Endothelial cell of hepatic sinusoid (primary cell): ENCODE measurements at regions not wholly inside any gene's neighbourhood (a gene's known extent, or its start where the extent isn't known, plus 50 kb on each side); places are given as distances from the start of the nearest gene placed in this dataset.

Experiments
- in situ Hi-C: cut with HindIII; loops from 2 replicates; pipeline ENCODE4 v1.10.0; 2017; ENCODE audit warnings: low sequenced_read_pairs

DNA sequence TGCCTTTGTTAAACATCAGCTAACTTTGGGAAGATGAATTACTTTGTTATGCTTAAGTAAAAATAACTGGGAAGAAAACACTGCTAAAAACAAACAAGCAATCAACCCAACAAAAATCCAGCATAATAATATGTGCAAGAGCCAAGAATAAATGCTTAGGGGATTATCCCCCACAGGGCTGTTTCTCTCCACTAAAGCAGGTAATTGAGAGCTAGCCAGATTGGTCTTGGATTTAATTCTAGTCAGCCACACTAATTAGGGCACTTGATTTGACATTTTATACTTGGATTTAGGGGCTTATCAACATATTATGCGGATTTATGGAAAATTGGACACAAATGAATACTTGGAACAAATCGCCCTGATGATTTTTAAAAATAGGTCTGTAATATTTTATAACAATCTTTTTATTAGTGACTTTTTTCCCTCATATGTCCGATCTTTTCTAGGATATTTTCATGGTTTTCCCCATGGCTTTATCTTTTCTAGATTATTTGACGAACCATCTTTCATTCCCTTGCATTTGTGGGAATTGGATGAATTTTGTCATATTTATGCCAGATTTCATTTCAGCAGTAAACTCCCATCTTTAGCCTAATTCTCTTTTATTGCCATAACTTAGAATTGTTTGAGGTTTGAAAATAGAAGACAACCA, 199.1 kb upstream of the NXPH2 start:
- in situ Hi-C loops, result no loop called here

DNA sequence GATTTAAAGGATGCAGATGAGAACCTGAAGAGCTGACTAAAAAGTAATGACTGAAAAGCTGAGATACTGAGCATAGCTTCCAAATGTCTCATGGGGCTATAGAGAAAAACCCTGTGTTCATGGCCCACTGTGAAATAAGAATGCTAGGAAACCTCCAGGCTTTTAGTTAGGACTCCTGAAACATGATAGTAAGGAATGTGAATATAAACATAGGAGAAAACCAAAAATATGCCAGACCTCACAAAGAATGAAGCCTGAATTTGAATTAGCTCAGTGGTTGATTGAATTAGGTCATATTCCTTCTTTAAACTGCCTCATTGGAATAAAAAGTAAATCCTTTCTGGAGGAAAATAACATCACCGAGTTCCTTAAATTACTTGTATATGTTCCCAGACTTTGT, 194.5 kb upstream of the NXPH2 start:
- in situ Hi-C loops, result no loop called here

DNA sequence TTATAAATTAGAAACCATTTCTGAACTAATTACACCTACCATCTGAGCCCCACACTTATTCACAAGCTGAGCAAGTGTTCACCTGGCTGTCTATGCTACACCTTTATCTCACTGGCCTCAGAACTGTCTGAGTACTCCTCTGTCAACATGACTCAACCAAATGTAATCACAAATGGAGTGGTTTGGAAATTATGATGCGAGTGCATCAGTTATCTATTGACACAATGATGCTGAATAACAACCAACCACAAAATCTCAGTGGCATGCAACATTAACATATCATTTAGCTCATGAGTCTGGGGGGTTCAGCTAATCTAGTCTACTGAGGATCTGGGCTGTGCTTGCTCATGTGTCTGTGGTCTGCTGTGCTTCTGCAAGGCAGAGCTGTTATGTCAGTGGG, 184.2 kb upstream of the NXPH2 start:
- in situ Hi-C loops, result no loop called here

DNA sequence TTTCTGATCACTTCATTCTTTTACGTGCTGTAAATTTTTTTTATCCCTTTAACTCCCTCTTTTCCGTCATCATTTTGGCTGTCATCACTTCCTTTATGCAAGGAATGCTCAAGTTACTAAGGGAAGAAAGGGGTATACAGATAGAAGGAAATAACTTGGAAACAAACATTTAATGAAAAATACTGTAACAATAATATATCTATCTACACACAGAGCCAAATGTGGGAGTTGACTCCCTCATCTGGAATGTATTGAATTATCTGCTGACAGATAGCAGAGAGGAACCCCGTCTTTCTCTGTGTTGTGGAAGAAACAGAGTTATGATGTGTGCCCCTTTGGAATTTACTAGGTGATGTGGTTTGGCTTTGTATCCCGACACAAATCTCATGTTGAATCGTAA, 182.5 kb upstream of the NXPH2 start:
- in situ Hi-C loops, result no loop called here

DNA sequence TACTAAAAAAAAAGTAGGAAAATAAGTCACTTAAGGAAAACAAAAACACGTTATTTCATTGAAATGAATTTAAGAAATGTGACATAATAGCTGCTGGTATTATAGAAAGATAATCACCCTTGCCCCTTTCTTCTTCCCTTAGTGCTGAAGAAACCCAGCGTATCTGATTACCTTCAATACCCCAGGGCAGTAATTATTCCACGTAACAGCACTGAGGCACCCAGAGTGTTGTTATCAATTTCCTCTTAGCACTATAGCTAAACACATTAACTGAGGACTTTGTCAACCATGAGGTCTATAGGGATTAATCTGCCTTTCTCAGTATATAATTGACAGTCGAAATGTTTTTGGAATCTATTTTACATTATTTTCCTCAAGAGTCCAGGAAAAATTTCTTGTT, 180.0 kb upstream of the NXPH2 start:
- in situ Hi-C loops, result no loop called here

DNA sequence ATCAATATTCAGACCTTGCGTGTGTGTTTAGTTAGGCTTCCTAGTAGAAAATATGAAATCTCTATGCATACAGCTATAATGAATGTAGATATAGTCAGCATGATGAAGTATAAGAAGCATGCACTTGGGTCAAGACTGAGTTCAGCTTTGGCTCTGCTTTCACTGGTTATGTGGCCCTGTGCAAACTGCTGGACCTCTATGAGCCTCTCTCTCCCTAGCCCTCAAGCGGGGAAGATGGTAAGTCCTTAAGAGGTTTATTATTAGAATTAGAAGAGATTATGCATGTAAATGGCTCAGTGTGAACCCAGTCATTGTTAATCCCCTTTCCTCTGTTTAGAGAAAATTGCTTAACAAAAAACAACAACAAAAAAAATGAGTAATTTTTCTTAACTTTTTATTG, 178.8 kb upstream of the NXPH2 start:
- in situ Hi-C loops, result no loop called here

DNA sequence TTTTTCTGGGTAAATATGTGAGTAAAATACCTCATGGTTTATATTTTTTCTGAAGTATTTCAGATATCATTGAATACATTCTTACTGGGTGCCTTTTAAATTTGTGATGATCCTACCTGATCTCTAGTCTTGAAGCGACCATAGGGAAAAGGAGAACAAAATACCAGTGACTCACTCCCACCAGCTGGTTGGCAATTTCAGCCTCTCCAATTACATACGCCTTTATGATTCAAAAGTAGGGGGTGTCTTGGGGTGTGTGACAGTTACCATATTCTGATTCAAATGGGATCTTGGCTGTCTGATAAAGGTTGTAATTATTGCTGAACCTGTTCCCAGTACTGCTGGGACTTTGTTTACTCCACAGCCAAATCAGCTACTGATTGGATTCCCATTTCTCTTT, 175.9 kb upstream of the NXPH2 start:
- in situ Hi-C loops, result no loop called here

DNA sequence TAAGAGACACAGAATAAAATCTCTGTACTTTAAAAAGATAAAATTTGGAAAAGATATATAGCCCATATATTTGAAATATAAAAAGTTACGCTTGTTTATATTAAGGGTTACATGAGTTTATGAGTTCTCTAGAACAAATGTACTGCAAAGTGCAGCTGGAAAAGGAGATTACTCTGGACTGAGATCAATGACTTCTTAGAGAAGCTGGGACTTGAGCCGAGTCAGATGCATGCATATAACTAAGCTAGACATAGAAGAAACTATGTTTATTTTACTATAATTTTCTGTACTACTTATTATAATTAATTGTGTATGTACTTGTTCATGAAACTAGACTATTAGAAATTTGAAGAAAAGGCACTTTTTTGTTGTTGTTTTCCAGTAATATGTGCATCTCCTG, 170.3 kb upstream of the NXPH2 start:
- in situ Hi-C loops, result no loop called here

DNA sequence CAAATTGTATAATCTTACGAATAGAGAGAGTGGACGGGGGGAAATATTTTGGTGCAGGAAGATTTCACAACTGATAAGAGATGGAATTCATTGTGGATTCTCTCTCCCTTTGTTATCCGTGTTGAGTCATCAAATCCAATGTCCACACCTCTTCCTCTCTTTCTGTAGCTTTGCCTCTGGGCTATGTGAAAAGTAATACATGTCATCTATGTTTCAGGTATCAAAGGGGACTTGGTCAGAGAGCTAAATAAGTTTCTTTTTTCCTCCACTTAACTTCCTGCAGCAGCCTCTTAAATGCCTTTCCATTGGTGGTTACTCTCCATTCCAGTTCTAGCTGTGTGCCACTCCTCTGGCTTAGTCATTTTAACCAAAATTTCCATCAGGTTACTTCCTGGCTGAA, 169.3 kb upstream of the NXPH2 start:
- in situ Hi-C loops, result no loop called here

DNA sequence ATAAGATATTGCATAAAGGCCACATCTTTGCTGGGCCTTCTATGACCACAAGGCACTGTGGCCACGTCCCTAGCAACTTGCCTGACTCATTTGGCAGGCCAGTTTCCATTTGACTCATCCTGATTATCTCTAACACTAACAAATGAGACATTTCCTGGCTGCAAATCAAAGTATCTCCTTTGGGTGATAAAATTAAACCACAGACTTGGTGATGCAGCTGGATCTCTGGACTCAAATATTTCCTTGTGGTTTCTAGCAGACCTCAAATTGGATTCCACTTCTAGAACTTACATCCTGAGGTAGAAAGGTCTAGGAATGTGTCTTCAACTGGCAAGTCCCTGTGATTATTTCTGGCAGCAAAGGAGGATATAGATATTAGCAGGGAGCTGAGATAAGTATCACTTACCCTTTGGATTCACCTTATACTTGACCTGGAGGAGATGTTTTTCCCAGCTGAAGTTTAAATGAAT, 167.9 kb upstream of the NXPH2 start:
- in situ Hi-C loops, result no loop called here

DNA sequence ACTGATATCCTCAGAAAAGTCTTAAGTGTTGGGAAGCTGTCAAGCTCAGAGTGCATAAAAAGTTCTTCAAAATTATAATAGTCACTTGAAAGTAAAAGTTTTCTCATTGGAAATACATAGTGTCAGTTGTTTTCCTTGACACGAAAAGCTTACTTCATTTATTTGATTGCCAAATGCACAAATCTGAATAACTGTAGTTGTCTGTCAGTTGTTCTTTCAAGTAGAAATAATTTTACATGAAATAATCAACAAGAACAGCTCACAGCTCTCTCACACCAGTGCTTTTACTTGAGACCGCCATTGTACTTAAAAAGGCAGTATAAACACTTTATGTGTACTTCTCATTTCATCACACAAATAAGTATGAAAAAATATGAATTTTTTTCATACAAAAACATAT, 163.3 kb upstream of the NXPH2 start:
- in situ Hi-C loops, result no loop called here

DNA sequence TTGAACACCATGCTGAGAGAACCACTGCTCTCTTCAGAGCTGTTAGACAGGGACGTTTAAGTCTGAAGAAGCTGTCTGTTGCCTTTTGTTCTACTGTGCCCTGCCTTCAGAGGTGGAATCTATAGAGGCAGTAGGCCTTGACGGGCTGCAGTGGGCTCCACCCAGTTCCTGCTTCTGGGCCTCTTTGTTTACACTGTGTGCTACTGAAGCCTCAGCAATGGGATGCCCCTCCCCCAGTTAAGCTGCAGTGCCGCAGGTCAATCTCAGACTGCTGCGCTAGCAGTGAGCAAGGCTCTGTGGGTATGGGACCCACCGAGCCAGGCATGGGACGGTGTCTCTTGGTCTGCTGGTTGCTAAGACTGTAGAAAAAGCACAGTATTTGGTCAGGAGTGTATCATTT, 162.3 kb upstream of the NXPH2 start:
- in situ Hi-C loops, result no loop called here

DNA sequence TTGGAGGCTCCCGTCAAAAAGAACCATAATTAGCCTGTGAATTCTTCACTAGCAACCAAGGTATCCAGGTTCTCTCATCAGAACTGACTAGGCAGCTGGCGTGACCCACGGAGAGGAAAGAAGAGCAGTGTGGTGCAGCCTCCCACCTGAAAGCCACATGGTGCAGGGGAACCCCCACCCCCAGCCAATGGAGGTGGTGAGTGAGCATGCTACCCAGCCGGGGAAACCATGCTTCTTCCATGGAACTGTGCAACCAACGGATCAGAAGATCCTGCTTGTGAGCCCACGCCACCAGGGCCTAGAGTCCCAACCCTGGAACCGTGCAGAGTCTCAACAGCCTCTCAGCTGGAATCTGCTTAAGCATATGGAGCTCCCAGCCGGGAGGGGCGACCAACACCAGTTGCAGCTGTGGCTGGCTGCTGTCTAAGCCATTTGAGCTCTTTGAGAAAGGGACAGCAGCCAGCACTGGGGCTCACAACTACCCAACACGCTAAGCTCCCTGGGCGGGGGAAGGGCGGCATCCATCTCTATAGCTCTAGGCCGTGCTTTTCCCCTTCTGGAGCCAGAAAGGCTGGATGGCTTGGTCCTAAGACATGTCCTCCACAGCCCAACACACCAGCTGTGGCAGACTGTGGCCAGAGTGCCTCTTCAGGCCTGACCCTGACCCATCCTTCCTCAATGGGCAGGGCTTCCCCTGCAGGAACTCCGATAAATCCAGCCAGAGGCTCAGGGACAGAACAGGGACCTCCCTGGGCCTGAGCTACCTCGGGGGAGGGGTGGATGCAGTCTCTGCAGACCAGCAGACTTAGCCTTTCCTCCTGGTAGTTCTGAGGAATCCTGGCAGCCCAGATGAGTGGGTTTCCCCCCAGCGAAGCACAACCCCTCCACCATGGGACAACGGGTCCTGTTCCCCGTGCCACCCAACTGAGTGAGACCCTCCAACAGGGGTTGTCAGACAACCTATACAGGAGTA, 151.4 kb upstream of the NXPH2 start:
- in situ Hi-C loops, result no loop called here

DNA sequence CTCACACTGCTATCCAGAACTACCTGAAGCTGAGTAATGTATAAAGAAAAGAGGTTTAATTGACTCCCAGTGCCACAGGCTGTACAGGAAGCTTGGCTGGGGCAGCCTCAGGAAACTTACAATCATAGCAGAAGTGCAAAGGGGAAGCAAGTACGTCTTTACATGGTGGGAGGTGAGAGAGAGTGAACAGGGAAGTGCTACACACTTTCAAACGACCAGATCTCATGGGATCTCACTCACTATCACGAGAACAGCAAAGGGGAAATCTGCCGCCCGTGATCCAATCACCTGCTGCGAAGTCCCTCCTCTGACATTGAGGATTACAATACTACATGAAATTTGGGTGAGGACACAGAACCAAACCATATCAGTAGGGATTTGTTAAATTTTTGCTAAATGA, 150.4 kb upstream of the NXPH2 start:
- in situ Hi-C loops, result no loop called here

DNA sequence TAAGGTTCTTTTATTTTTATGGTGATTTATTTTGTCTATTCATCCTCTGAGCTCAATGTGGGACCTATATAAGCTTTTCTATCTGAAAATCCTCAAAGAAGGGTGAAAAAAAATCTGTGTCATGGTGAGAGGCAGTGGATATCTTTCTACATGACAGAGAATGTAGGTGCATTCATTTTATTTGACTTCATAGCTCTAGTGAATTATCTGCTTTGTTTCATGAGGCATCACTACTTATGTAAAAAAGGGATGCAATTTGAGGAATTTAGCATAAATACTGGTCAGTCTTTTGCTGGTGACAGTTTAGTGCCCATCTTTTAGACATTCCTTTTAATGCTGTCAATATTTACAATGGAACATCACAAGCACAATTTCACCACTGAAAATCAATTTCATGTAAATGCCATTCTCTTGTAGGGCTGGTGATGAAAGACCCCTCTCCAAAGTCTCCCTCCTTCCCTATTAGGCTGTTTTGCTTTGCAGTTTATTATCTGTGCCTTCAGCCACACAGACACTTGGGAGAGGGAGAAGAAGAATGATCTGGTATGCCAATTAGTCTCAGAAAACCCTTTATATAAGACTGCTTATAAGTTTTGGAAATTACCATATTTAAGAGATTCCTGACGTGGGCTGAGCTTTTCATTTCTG, 148.3 kb upstream of the NXPH2 start:
- in situ Hi-C loops, result no loop called here

DNA sequence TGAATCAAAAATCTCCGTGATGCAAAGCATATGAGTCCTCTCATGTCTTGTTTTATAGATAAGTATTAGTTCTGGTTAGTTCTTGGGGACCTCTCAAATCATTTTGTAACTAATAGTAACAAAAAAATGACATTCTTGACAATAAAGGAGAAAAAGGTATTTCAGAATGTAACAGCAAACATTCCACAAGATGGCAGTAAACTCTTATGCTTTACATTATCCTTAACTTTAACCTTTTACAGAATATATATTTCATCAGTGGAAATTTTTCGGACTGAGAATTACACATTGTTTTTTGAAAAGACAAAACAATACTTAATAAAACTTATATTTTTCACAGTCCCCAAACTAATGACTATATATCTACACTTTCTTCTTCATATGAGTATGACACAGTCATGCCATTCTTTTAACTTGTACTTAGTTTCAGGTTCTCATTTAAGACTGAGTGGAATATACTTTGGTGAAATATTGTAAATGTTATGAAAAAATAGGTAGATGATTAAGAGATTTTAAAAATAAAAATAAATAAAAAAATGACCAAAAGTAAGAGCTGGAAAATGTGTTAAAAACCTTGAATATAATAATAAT, 142.9 kb upstream of the NXPH2 start:
- in situ Hi-C loops, result no loop called here

DNA sequence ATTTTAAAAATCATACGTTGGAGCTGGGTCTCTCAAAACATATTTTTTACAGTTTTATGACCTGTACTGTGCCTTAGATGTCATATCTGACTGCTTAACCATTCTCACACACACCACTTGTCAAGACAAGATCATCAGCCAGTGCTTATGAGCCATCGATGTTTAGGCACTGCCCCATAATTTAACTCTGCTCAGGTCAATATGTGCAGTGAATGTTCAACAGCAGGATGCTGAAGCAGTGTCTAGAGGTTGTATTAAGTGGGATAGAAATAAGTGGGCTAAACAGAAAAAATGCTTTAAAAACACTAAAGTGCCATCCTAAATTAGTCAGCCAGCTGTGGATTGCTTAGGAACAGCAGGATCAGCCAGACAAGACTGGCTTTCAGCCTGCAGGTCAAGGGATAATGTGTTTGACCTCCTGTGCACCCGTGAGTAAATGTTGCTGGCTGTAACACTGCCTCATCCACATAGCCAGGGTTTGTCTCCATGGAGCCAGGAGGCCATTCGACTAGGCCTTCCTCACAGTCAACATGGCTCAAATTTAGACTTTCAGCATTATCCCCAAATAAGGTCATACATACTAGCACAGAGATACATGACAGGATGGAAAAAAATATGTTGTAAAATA, 139.0 kb upstream of the NXPH2 start:
- in situ Hi-C loops, result no loop called here

DNA sequence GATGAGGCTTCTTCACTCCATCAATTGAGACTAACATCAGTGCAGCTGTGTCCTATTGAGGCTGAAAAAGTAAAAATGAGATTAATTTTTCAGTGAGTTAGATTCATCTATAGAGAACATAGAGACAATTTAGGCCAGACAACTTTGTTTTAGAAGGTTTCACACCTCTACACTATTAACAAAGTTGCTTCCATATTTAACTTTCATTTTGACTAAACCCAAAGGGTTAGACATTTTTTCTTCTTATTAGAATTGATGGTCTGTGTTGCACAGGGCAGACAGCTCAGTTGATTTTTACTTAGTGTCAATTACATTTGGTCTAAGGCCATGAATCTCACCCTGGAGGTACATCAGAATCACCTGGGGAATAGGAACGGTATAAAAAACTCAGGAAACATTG, 130.2 kb upstream of the NXPH2 start:
- in situ Hi-C loops, result no loop called here

DNA sequence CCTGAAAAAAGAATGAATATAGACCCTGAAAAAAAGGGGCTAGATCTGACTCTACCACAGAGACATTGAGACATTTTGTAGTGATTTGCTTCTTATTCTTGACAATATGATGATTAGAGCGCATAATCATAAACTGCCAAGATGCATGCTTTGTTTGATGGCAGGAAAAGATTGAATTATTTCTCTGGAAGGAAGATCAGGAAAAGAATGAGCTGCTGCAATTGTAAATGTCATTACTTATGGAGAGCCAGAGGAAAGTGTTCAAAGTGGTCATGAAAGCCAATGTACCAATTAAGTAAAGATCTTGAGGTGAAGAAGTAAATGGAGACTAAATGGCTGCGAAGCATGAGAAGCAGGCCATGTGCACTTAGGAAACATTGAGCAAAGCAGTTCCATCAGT, 126.4 kb upstream of the NXPH2 start:
- in situ Hi-C loops, result no loop called here

DNA sequence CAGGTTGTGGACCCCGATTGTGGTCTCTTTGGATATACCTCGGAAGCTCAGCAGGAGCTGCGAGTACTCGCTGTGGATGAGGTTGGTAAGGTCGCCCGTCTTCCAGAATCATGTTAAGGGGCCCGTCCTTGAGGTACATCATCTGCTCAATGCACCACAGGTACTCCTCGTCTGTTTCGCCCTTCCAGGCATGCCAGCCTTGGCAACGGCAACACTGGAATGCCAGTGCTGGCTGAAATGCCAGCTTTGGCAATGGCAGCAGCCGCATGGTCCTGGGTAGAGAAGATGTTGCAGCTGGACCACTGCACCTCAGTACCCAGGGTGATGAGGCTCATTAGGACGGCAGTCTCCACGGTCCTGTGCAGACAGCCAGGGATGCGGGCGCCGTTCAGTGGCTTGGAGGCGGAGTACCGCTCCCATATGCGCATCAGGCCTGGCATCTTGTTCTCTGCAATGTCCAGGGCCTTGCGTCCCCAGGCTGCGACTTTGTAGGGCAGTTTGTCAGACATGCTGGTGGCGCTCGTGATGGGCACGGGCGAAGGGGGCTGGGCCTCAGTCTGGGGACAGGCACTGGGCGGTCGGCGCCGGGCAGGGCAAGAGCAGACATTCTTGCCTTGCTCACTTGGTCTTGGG, 122.2 kb upstream of the NXPH2 start:
- in situ Hi-C loops, result no loop called here

DNA sequence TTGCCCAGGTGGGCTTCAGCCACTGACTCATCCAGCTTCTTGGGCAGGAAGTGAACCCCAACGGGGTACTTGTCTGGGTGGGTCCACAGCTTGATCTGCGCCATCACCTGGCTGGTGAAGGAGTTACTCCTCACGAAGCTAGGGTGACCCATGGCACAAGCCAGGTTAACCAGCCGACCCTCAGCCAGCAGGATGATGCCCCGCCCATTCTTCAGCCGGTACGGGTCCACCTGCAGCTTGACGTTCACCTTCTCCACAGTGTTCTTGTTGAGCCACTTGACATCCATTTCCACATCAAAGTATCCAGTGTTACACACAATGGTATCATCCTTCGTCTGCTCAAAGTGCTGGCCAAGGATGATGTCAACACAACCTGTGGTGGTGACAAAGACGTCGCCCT, 121.3 kb upstream of the NXPH2 start:
- in situ Hi-C loops, result no loop called here
